ENCODE measurements at regions not wholly inside any gene's neighbourhood (a gene's known extent, or its start where the extent isn't known, plus 50 kb on each side); places are given as distances from the start of the nearest gene placed in this dataset.

DNA sequence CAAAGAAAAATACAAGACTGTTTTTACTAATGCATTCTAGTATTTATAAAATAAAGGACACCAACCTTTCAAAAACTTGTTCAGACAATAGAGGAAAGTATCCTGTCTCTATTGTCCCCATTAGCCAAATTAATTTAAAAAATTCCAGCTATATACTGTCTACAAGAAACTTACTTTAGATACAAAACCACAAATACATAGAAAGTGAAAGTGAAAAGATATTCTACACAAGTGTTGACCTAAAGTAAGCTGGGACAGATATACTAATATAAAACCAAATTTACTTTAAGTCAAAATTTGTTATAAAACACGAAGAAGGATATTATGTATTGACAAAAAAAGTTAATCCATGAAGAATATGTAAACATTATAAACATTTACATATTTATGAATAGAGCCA lies 893.3 kb upstream of the TMEFF2 start:
- 0 out of 2 replicates have a peak overlapping the region, but pooled peaks have one; percentile 19 for H3K4me2 ChIP-seq
- 26% methylated on average over 1 of the region's 1 CpG for WGBS (ENCODE audit: low lambda C conversion rate)

More for the DNA sequence above, 893.3 kb upstream of the TMEFF2 start:
- Histone ChIP-seq H3K27me3 (ENCODE audit: insufficient read depth) (no peaks in the 10 kb centered on the region), H3K9me3 (no peaks in the 10 kb centered on the region), H3K27ac (ENCODE audit: low read depth in 2 of 2, low read length in 1 of 2) (no peak overlapping the region), H3K9me2 (peaks cover 2% of the 10 kb centered on the region; the same call in 1 of the 2 replicates), H3K4me1 (ENCODE audit: control insufficient read depth in 1 of 2, insufficient read depth in 2 of 2, low read depth in 1 of 2, low read length in 1 of 2) (no peaks in the 10 kb centered on the region), H2AFZ (ENCODE audit: low read depth) (peak overlapping the region; percentile 68; the same call in 1 of the 2 replicates), H3K79me2 (ENCODE audit: insufficient read depth) (no peaks in the 10 kb centered on the region), H4K20me1 (ENCODE audit: insufficient read depth) (no peaks in the 10 kb centered on the region), H3F3A (replicated peaks; ENCODE audit: insufficient read depth) (no peaks in the 10 kb centered on the region), H3K36me3 (replicated peaks in 1 of 2; ENCODE audit: control insufficient read depth in 1 of 2, insufficient read depth in 2 of 2, low read length in 1 of 2) (no peaks in the 10 kb centered on the region), H3K4me3 (ENCODE audit: low read depth in 2 of 2, low read length in 1 of 2) (no peak overlapping the region), H3K9ac (no peak overlapping the region)
- DNase-seq = no peak
- ChIA-PET POLR2A (no interaction called here), CTCF (interaction anchor here (1.2 kb wide), 1 partner anchor 11 kb away, joined by 3 read pairs; no protein-coding TSS in a partner anchor)
- no peak for TF ChIP-seq RAD21 (IDR thresholded peaks at IDR 0.05; ENCODE audit: low read length)
- TF ChIP-seq FOXJ3 (CRISPR knock-in tag; IDR thresholded peaks at IDR 0.05) = no peak
- no peak for TF ChIP-seq TAF1 (IDR thresholded peaks at IDR 0.05; ENCODE audit: borderline replicate concordance, low read depth, low read length)
- TF ChIP-seq SMC3 (IDR thresholded peaks at IDR 0.05; ENCODE audit: low read depth, low read length) = no peak
- TF ChIP-seq, protein P1, sequence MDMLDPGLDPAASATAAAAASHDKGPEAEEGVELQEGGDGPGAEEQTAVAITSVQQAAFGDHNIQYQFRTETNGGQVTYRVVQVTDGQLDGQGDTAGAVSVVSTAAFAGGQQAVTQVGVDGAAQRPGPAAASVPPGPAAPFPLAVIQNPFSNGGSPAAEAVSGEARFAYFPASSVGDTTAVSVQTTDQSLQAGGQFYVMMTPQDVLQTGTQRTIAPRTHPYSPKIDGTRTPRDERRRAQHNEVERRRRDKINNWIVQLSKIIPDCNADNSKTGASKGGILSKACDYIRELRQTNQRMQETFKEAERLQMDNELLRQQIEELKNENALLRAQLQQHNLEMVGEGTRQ (IDR thresholded peaks at IDR 0.05; ENCODE audit: borderline replicate concordance, low read depth, low read length) = no peak
- TF ChIP-seq GATA2 (CRISPR knock-in tag; IDR thresholded peaks at IDR 0.05) = no peak
- TF ChIP-seq ELF1 (IDR thresholded peaks at IDR 0.05) = no peak
- no peak for TF ChIP-seq ZBTB33 (IDR thresholded peaks at IDR 0.05; ENCODE audit: borderline replicate concordance, low read depth)
- TF ChIP-seq YY1 (IDR thresholded peaks at IDR 0.05; ENCODE audit: low read depth) = no peak
- no peak for TF ChIP-seq NRF1 (IDR thresholded peaks at IDR 0.05; ENCODE audit: low read depth, low read length)
- TF ChIP-seq TEAD4 (IDR thresholded peaks at IDR 0.05; ENCODE audit: borderline replicate concordance, insufficient read depth) = no peak
- no peak for TF ChIP-seq GABPA (IDR thresholded peaks at IDR 0.05; ENCODE audit: low read depth)
- TF ChIP-seq NFIC (IDR thresholded peaks at IDR 0.05; ENCODE audit: borderline replicate concordance) = no peak
- TF ChIP-seq PBX3 (IDR thresholded peaks at IDR 0.05) = no peak
- no peak for TF ChIP-seq EP300 (IDR thresholded peaks at IDR 0.05; ENCODE audit: borderline replicate concordance in 1 of 2, low read depth in 1 of 2, low read length in 1 of 2)
- TF ChIP-seq, protein P2, sequence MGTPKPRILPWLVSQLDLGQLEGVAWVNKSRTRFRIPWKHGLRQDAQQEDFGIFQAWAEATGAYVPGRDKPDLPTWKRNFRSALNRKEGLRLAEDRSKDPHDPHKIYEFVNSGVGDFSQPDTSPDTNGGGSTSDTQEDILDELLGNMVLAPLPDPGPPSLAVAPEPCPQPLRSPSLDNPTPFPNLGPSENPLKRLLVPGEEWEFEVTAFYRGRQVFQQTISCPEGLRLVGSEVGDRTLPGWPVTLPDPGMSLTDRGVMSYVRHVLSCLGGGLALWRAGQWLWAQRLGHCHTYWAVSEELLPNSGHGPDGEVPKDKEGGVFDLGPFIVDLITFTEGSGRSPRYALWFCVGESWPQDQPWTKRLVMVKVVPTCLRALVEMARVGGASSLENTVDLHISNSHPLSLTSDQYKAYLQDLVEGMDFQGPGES (IDR thresholded peaks at IDR 0.05; ENCODE audit: low read depth, low read length) = no peak
- TF ChIP-seq CTCF (IDR thresholded peaks at IDR 0.05) = no peak
